Osteoblast (primary cell): ENCODE measurements at regions not wholly inside any gene's neighbourhood (a gene's known extent, or its start where the extent isn't known, plus 50 kb on each side); places are given as distances from the start of the nearest gene placed in this dataset.
"Not testable (repeated sequence)": the region's sequence is repeated elsewhere in the genome, so short reads cannot be mapped to it uniquely, and the experiment has no call there.

ENCODE experiments used
- DNase-seq: peaks from one replicate; pipeline ENCODE4 v3.0.0; 2011; ENCODE audit warnings: low spot score, mixed read lengths; ENCODE audit not compliant: insufficient read length; ENCODE audit errors: missing footprints
- H2AFZ ChIP-seq: 2 replicates; pipeline ENCODE4 v1.6.0; 2011; ENCODE audit warnings: mild to moderate bottlenecking, low read length
- H3K27ac ChIP-seq: 2 replicates; pipeline ENCODE4 v1.5.1; 2011; ENCODE audit warnings: mild to moderate bottlenecking, low read depth, low read length, moderate library complexity
- H3K27me3 ChIP-seq: 2 replicates; pipeline ENCODE4 v1.6.0; 2012; ENCODE audit warnings: mild to moderate bottlenecking, control low read depth, inconsistent platforms, low read length, moderate library complexity; ENCODE audit not compliant: insufficient read depth
- H3K36me3 ChIP-seq: 2 replicates; pipeline ENCODE4 v1.5.1; 2011; ENCODE audit warnings: mild to moderate bottlenecking, low read length, control low read depth, moderate library complexity; ENCODE audit not compliant: insufficient read depth
- H3K4me1 ChIP-seq: 2 replicates; pipeline ENCODE4 v1.5.1; 2011; ENCODE audit warnings: mild to moderate bottlenecking, low read length, control low read depth, moderate library complexity; ENCODE audit not compliant: insufficient read depth
- H3K4me2 ChIP-seq: 2 replicates; pipeline ENCODE4 v1.6.0; 2011; ENCODE audit warnings: mild to moderate bottlenecking, low read length; ENCODE audit not compliant: insufficient read depth
- H3K4me3 ChIP-seq: fragments of 200-600 bp; sonication (generic); 3 replicates; pipeline ENCODE4 v1.5.1; 2012; ENCODE audit warnings: mild to moderate bottlenecking, low read length, inconsistent platforms; ENCODE audit not compliant: insufficient read depth
- H3K79me2 ChIP-seq: 2 replicates; pipeline ENCODE4 v1.6.0; 2012; ENCODE audit warnings: mild to moderate bottlenecking, low read length, control low read depth, inconsistent platforms; ENCODE audit not compliant: insufficient read depth
- H3K9me3 ChIP-seq: 2 replicates; pipeline ENCODE4 v1.5.1; 2011; ENCODE audit warnings: low read depth, low read length, control low read depth
- H4K20me1 ChIP-seq: 2 replicates; pipeline ENCODE4 v1.6.0; 2012; ENCODE audit warnings: mild to moderate bottlenecking, low read length, control low read depth; ENCODE audit not compliant: insufficient read depth
- CTCF ChIP-seq: IDR thresholded peaks from 2 replicates; pipeline ENCODE4 v1.5.1; 2011; ENCODE audit warnings: mild to moderate bottlenecking, low read depth, low read length, moderate library complexity; ENCODE audit errors: extremely low read depth

- Histone ChIP-seq H3K4me2 (no peak overlapping the region), H3K27ac (no peak overlapping the region), H3K4me1 (no peaks in the 10 kb centered on the region), H3K36me3 (no peaks in the 10 kb centered on the region), H2AFZ (no peak overlapping the region), H4K20me1 (no peaks in the 10 kb centered on the region), H3K27me3 (no peaks in the 10 kb centered on the region), H3K4me3 (no peak overlapping the region), H3K79me2 (no peaks in the 10 kb centered on the region), H3K9me3 (no peaks in the 10 kb centered on the region)
- TF ChIP-seq CTCF = no peak
- no peak for DNase-seq
Measured at GRCh38 chr2:138879931-138880330, 99.7 kb upstream of the NXPH2 start.

- H3K79me2 ChIP-seq = no peaks in the 10 kb centered on the region
- no peak overlapping the region for H3K27ac ChIP-seq
- no peak overlapping the region for H3K4me2 ChIP-seq
- H2AFZ ChIP-seq = no peak overlapping the region
- H3K27me3 ChIP-seq = no peaks in the 10 kb centered on the region
- no peak overlapping the region for H3K4me3 ChIP-seq
- TF ChIP-seq CTCF = no peak
- peak; percentile 73 for DNase-seq
- no peaks in the 10 kb centered on the region for H3K36me3 ChIP-seq
- no peaks in the 10 kb centered on the region for H3K9me3 ChIP-seq
- no peaks in the 10 kb centered on the region for H4K20me1 ChIP-seq
- no peaks in the 10 kb centered on the region for H3K4me1 ChIP-seq
Measured at GRCh38 chr2:138877421-138877820, 97.2 kb upstream of the NXPH2 start.

- Histone ChIP-seq H3K27ac (no peak overlapping the region), H3K9me3 (no peaks in the 10 kb centered on the region), H3K27me3 (no peaks in the 10 kb centered on the region), H3K4me1 (no peaks in the 10 kb centered on the region), H4K20me1 (no peaks in the 10 kb centered on the region), H3K4me2 (no peak overlapping the region), H2AFZ (no peak overlapping the region), H3K79me2 (no peaks in the 10 kb centered on the region), H3K4me3 (no peak overlapping the region), H3K36me3 (no peaks in the 10 kb centered on the region)
- TF ChIP-seq CTCF = no peak
- DNase-seq = no peak
Measured at GRCh38 chr2:138874251-138874650, 94.1 kb upstream of the NXPH2 start.

GRCh38 chr2:138872116-138872515 is 91.9 kb upstream of the NXPH2 start:
- not testable (repeated sequence) for H2AFZ ChIP-seq, H3K27ac ChIP-seq, H3K4me3 ChIP-seq, H4K20me1 ChIP-seq, H3K79me2 ChIP-seq, H3K36me3 ChIP-seq, DNase-seq, H3K4me1 ChIP-seq, H3K9me3 ChIP-seq, H3K27me3 ChIP-seq, H3K4me2 ChIP-seq

GRCh38 chr2:138871312-138871711 is 91.1 kb upstream of the NXPH2 start:
- DNase-seq = no peak
- Histone ChIP-seq H3K27ac (no peak overlapping the region), H3K4me3 (no peak overlapping the region), H3K4me2 (no peak overlapping the region), H3K9me3 (no peaks in the 10 kb centered on the region), H3K36me3 (no peaks in the 10 kb centered on the region), H2AFZ (no peak overlapping the region), H3K79me2 (no peaks in the 10 kb centered on the region), H3K27me3 (no peaks in the 10 kb centered on the region), H4K20me1 (no peaks in the 10 kb centered on the region), H3K4me1 (no peaks in the 10 kb centered on the region)
- no peak for TF ChIP-seq CTCF
